HG02623 (cell line): ENCODE measurements at regions not wholly inside any gene's neighbourhood (a gene's known extent, or its start where the extent isn't known, plus 50 kb on each side); places are given as distances from the start of the nearest gene placed in this dataset.
"Not testable (repeated sequence)": the region's sequence is repeated elsewhere in the genome, so short reads cannot be mapped to it uniquely, and the experiment has no call there.

ENCODE experiments used
- ATAC-seq: cut with Tn5 transposase; IDR thresholded peaks from one replicate; pipeline ENCODE4 v1.9.1; 2021; ENCODE audit warnings: moderate library complexity; ENCODE audit not compliant: unreplicated experiment

DNA sequence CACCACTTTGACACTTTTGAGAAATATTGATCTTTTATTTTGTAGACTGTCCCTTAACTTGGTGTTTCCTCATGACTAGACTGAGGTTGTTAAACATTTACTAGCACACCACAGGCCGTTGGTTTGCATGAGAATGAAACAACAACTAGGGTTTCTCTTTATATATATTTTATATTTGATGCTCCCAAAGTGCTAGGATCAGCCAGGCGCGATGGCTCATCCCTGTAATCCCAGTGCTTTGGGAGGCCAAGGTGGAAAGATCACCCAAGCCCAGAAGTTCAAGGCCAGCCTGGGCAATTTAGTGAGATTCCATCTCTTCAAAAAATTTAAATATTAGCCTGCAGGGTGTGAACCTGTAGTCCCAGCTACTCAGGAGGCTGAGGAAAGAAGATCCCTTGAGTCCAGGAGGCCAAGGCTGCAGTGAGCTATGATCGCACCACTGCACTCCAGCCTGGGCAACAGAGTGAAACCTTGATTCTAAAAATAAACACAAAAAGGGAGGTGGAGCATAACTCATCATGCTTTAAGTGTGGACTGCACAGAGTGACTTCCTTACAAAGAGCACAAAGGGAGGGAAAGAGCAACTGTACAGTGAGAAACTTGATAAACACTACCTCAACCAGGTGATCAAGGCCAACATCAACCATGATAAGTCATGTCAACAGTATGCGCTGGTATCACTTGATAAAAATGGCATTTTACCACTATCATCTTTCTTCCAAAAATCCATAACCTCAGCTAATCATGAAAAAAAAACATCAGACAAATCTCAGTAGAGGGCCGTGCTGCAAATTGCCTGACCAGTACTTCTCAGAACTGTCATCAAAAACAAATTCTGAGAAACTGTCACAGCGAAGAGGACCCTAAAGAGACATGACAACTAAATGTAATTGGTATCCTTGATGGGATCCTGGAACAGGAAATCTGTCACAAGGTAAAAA, 72.8 kb upstream of the ATF7IP2 start:
- ATAC-seq: peak; percentile 83

DNA sequence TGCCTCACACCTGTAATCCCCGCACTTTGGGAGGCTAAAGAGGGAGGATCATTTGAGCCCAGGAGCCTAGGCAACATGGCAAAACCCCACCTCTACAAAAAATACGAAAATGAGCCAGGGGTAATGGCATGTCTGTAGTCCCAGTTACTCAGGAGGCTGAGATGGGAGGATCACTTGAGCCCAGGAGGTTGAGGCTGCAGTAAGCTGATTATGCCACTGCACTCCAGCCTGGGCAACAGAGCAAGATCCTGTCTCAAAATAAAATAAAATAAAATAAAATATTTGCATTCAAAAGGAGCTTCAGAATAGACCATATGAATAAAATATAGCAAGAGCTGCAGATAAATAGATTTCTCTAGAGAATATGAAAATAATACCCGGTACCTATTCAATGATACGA, 71.5 kb upstream of the ATF7IP2 start:
- ATAC-seq: no peak

DNA sequence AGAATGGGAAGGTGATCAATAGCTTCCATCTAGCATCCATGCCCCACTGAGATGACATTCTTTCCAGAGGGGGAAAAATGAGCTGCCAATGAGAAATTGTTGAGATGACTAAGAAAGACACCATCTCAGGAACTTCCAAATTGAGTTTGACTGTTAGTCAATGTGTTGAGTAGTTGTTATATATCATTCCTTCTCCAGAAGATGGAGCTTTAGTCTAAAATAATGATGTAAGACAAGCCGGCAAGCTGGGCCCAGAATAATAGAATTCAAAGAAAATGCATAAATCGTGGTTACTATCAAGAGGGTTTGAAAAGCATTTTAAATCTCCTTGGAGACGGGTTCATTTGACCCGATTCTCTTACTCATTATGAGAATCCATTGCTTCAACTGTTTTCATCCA, 71.0 kb upstream of the ATF7IP2 start:
- no peak for ATAC-seq

DNA sequence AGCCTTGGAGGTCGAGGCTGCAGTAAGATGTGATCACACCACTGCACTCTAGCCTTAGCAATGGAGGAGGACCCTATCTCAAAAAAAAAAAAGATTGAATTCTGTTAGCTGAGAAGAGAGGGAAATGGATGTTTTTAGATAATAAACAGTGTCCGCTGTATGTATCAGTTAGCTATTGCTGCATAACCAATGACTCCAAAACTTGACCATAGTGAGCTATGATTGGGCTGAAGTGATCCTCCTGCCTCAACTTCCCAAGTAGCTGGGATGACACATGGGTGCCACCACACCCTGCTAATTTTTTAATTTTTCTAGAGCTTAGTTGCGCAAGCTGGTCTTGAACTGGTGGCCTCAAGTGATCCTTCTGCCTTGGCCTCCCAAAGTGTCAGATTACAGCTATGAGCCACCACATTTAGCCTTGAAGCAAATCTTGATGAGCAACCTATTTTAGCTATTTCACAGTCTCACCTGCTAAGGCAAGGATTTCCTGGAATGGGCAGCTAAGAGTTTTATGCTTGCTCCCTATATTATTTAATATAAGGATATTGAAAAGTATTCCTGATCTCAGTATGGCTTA, 68.3 kb upstream of the ATF7IP2 start:
- no peak for ATAC-seq

DNA sequence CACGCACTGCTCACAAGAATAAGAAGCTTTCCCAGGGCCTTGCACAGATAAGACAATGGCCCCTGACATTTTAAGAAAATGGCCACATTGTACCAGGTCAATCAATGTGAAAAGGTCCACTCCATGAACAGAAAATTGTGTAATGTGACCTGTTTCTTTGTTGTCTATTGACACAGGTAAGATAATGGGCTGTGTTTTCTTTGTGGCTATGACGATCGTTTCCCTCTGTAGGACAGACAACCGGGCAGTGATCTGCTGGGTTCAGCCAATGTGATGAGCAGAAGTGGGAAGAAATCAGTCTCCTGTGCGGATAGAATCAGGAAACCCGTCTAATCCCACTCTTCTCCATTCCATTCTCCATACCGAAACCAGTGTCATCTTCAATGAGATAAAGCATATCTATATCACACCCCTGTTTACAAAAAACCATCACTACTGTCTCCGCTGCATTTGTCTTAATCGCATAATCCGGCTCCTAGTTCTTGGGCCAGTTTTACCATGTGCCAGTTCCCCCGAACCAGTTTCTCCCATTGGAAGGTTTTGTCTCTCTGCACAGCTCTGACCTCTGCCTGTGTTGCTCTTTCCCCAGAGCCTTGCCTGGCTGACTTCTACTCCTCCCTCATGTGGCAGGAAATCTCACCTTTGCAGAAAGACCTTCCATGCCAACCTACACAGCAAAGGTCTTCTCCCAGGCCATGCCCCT, 66.9 kb upstream of the ATF7IP2 start:
- no peak for ATAC-seq

DNA sequence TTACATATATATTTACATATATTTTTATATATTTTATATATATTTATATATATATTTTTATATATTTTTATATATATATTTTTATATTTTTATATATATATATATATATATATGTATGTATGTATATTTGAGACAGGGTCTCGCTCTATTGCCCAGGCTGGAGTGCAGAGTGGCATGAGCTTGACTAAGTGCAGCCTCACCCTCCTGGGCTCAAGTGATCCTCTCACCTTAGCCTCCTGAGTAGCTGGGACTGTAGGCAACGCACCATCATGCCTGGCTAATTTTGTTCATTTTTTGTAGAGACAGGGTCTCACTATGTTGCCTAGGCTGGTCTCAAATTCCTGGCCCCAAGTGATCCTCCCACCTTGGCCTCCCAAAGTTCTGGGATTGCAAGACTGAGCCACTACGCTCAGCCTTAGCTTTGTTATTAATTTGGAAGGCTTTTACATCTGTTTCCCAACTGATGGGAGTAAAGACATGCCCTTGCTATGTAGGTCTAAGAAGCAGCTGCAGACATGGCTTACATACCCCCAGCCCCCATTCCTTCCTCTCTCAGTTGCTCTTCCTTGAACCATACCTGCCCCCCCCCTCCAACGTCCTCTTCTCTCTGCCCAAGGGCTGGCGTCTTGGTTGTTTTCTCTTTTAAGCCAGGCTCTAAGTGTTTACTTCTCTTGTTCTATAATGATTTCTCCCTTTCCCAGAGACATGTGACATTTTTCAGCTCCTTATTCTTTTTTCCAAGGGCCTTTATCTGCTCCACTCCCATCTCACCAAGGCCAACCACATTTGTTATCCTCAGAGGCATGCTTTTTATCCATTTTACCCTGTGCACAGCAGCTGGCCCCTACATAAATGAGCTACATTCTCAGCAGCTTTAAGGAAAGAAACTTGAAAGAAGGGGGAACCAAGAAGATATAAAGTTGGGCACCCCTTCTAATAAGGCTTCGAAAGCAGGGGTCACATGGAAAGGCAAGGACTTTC, 64.2 kb upstream of the ATF7IP2 start:
- ATAC-seq: no peak

DNA sequence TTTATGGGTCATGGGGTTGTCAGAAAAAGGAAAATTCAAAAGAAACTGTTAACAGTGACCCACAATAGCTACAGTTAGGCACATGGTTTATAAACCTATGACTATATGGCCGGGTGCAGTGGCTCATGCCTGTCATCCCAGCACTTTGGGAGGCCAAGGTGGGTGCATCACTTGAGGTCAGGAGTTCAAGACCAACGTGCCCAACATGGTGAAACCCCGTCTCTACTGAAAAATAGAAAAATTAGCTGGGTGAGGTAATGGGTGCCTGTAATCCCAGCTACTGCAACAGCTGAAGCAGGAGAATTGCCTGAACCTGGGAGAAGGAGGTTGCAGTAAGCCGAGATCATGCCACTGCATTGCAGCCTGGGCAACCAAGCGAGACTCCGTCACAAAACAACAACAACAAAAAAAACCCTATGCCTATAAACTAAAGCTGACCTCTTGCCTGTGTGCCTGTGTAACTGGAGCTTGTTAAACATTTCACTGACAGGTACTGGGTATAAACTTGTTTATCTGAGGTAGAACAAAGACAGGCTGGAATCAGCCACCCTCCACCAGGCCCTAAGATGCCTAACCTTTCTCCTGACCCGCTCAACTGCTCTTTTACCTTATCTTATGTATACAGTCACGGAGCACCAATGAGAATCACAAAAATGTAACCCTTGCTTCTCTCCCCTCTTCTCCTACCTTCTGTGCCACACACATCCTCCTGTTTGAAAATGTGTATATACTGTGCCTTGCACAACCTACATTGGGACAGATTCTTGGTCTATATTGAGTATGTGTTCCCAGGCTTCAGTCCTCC, 62.9 kb upstream of the ATF7IP2 start:
- ATAC-seq: no peak

DNA sequence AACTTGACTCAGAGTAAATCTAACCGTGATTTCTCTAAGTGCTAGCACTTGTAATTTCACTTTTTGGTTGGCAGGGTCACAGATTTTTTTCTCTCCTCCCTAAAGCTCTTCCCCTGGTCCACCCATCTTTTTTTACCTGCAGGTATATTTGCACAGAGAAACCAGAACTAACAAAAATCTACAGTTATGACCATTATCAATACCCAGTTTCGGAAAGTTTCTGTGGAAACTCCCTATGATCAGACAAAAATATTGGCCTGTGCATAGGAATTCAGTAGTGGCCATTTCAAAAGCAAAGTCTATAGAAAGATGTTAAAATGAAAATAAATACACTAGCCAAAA, 62.4 kb upstream of the ATF7IP2 start:
- ATAC-seq: no peak

DNA sequence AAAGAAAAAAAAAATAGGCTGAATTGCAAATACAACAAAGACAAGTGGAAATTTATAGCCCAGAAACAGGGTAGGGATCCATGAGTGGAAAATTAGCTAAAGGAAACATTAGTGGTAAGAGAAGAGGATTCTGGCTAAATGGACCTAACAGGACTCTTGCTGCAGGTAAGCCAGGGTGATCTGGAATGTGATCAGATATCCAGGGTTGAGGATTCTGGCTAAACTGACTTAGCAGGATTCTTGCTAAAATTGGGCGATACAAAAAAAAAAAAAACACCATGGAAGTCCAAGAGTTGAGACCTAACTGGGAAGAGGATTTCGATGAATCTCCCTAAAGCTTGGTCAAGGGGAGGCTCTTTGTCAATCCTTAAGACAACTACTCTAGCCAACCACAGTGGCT, 61.7 kb upstream of the ATF7IP2 start:
- ATAC-seq: no peak

DNA sequence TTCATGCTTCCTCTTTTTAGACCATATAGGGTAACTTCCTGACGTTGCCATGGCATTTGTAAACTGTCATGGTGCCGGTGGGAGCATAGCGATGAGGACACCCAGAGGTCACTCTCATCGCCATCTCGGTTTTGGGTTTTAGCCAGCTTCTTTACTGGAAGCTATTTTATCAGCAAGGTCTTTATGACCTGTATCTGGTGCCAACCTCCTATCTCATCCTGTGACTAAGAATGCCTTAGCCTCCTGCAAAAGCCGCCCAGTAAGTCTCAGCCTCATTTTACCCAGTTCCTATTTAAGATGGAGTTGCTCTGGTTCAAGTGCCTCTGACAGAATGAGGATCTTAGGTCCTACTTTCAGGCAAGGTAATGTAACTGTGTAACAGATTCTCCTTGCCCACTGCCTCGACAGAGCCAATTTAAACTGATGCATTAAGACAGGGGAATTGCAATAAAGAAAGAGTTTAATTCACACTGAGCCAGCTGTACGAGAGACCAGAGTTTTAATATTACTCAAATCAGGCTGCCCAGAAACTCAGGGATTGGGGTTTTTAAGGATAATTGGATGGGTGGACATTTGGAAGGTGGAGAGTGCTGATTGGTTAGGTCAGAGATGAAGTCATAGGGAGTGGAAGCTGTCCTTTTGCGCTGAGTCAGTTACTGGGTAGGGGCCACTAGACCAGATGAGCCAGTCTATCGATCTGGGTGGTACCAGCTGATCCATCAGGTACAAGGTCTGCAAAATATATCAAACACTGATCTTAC, 59.9 kb upstream of the ATF7IP2 start:
- ATAC-seq: no peak

DNA sequence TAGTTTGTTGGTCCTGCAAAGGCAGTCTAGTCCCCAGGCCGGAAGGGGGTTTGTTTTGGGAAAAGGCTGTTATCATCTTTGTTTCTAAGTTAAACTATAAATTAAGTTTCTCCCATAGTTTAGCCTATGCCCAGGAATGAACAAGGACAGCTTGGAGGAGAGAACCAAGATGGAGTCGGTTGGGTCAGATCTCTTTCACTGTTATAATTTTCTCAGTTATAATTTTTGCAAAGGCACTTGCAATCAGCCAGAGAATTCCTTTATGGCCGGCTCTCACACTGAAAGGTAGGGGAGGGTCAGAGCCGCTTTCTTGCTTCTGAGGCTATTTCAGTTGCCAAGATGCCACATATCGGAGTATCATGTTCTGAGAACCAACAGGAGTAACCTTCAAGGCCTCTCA, 59.2 kb upstream of the ATF7IP2 start:
- ATAC-seq: no peak

DNA sequence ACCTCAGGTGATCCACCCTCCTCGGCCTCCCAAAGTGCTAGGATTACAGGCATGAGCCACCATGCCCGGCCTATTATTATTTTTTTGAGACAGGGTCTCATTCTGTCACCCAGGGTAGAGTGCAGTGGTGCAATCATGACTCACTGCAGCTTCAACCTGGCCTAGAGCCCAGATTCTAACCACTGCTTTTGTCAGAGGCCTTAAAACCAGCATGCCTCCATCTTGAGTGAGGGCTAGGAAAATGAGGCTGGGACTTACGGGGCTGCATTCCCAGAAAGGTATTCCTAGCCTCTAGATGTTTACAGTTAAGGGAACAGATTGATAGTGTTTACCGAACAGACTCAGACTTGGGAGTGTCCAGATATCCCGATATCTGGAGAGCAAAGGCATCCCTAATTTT, 57.6 kb upstream of the ATF7IP2 start:
- ATAC-seq: not testable (repeated sequence)

DNA sequence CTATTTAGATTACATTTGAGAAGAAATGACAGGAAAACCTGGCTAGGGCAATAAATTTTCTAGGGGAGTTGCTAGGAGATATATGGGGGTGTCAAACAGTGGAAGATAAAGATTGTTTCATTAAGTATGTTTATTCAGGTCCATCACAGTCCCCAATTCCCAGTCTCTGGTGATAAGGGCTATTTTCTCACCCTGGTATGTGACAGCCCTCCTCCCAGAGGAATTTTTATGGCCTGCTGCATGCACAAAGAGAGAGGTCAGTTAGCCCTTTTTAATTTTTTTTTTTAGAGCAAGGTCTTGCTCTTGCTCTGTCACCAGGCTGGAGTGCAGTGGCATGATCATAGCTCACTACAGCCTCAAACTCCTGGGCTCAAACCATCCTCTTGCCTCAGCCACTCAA, 53.6 kb upstream of the ATF7IP2 start:
- no peak for ATAC-seq

DNA sequence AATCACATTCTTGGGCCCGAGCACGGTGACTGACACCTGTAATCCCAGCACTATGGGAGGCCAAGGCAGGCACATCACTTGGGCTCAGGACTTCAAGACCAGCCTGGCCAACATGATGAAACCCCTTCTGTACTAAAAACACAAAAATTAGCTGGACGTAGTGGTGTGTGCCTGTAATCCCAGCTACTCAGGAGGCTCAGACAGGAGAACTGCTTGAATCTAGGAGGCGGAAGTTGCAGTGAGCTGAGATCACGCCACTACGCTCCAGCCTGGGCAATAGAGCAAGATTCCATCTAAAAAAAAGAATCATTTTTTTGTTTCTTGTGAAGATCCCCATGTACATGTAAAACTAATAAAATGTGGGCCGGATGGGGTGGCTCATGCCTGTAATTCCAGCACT, 53.1 kb upstream of the ATF7IP2 start:
- no peak for ATAC-seq

DNA sequence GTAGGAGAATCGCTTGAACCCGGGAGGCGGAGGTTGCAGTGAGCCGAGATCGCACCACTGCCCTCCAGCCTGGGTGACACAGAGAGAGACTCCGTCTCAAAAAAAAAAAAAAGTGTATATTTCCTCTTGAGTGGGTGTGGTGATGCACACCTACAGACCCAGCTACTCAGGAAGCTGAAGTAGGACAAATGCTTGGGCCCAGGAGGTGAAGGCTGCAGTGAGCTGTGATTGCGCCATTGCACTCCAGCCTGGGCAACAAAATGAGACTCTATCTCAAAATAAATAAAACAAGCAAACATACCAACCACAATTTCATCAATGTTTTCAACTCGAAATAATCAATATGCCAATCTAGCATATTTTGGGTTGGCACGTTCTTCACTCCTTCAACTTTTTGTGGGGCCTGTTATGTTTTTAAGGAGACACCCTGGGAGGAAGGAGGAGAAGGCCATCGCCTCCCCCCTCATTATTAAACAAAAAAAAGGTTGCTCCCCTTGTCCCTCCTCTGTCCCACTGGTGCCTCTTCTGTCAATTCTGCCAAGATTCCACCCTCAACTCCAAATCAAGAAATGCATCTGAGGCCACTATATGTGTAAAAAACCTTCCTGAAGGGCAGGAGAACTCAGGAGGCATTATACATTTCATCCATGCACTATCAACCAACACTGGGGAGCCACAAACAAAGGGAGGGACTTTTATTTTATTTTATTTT, 52.4 kb upstream of the ATF7IP2 start:
- ATAC-seq: no peak

DNA sequence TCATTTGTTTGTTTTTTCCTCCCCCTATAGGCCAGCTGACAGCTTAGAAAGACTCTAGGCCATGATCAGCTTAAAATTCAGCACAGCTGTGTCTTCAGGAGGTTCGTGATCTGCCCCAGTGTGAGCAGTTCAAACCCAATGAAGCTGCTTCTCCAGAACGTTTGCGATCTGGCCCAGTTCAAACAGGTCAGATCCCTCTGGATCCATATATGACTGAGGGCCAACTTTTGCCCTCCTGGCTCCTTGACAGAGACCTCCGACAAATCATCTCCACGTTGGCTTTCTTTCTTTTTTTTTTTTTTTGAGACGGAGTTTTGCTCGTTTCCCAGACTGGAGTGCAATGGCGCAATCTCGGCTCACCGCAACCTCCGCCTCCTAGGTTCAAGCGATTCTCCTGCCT, 50.2 kb upstream of the ATF7IP2 start:
- no peak for ATAC-seq
